Neural progenitor cell (in vitro differentiated cells): ENCODE measurements at regions not wholly inside any gene's neighbourhood (a gene's known extent, or its start where the extent isn't known, plus 50 kb on each side); places are given as distances from the start of the nearest gene placed in this dataset.

Source experiments
- DNase-seq: peaks from one replicate; pipeline ENCODE4 v3.0.0-alpha.2; 2016; ENCODE audit warnings: low spot score
- H2AFZ ChIP-seq: fragments of 200-600 bp; sonication (generic); replicated peaks from 2 replicates; pipeline ENCODE4 v1.6.1; 2016; ENCODE audit warnings: antibody characterized with exemption
- H3F3A ChIP-seq: fragments of 200-600 bp; sonication (generic); 2 replicates; pipeline ENCODE4 v1.6.1; 2016; ENCODE audit warnings: antibody characterized with exemption, low read depth
- H3K27ac ChIP-seq: fragments of 200-600 bp; sonication (generic); 2 replicates; pipeline ENCODE4 v1.5.1; 2016; ENCODE audit warnings: mild to moderate bottlenecking
- H3K27me3 ChIP-seq: fragments of 200-600 bp; sonication (generic); 2 replicates; pipeline ENCODE4 v1.6.1; 2016; ENCODE audit warnings: mild to moderate bottlenecking, moderate library complexity
- H3K36me3 ChIP-seq: fragments of 200-600 bp; sonication (generic); 2 replicates; pipeline ENCODE4 v1.5.1; 2016
- H3K4me1 ChIP-seq: fragments of 200-600 bp; sonication (generic); 2 replicates; pipeline ENCODE4 v1.6.1; 2016; ENCODE audit warnings: mixed run types
- H3K4me2 ChIP-seq: fragments of 200-600 bp; sonication (generic); 2 replicates; pipeline ENCODE4 v1.6.1; 2016
- H3K4me3 ChIP-seq: fragments of 200-600 bp; sonication (generic); 2 replicates; pipeline ENCODE4 v1.5.1; 2016
- H3K79me2 ChIP-seq: fragments of 200-600 bp; sonication (generic); 2 replicates; pipeline ENCODE4 v1.6.1; 2016; ENCODE audit warnings: low read depth
- H3K9ac ChIP-seq: fragments of 200-600 bp; sonication (generic); 2 replicates; pipeline ENCODE4 v1.6.1; 2016
- H3K9me3 ChIP-seq: fragments of 200-600 bp; sonication (generic); 2 replicates; pipeline ENCODE4 v1.5.1; 2016; ENCODE audit warnings: low read depth
- H4K20me1 ChIP-seq: fragments of 200-600 bp; sonication (generic); 2 replicates; pipeline ENCODE4 v1.6.1; 2016; ENCODE audit warnings: low read depth
- H3K27ac Mint-ChIP-seq: 3 replicates; pipeline ENCODE4 v1.8.0; 2021; ENCODE audit warnings: mixed read lengths
- H3K27me3 Mint-ChIP-seq: 2 replicates; pipeline ENCODE4 v1.8.0; 2022; ENCODE audit warnings: low read depth, mild to moderate bottlenecking, inconsistent platforms, moderate library complexity, mixed read lengths; ENCODE audit not compliant: insufficient read depth
- H3K36me3 Mint-ChIP-seq: 3 replicates; pipeline ENCODE4 v1.8.0; 2021; ENCODE audit warnings: mixed read lengths
- H3K4me1 Mint-ChIP-seq: 3 replicates; pipeline ENCODE4 v1.8.0; 2021; ENCODE audit warnings: mixed read lengths
- H3K4me3 Mint-ChIP-seq: 3 replicates; pipeline ENCODE4 v1.8.0; 2021; ENCODE audit warnings: mild to moderate bottlenecking, moderate library complexity, mixed read lengths
- H3K9me3 Mint-ChIP-seq: 3 replicates; pipeline ENCODE4 v1.8.0; 2020; ENCODE audit warnings: mixed read lengths
- EZH2 ChIP-seq: fragments of 200-600 bp; sonication (generic); IDR thresholded peaks from 2 replicates; pipeline ENCODE4 v1.6.1; 2017; ENCODE audit warnings: antibody characterized with exemption, mild to moderate bottlenecking, moderate library complexity
- EZH2phosphoT487 ChIP-seq: fragments of 200-600 bp; sonication (generic); IDR thresholded peaks from 2 replicates; pipeline ENCODE4 v1.6.1; 2017; ENCODE audit warnings: antibody characterized with exemption
- TF ChIP-seq, protein P1 (sequence below): fragments of 200-600 bp; sonication (generic); IDR thresholded peaks from 2 replicates; pipeline ENCODE4 v1.5.1; 2017; ENCODE audit warnings: antibody characterized with exemption, mild to moderate bottlenecking

DNA sequence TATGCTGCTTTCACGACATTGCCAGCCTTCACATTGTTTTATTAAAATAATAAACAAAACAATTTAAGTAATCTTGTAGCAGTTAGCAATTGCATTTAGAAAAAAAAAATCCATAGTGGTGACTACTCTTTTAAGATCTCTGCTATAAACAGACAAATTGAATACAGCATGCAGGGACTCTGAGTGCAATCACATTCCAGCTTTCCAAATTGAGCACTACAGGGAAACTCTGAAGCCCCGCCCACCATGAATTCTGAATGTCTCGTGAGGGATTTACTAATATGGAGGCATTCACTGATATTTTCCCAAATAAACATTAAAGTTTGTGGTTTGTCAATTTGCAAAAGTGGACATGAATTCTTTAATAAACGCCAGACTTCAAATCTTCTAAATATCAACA is 698.8 kb downstream of the LIG4 start:
- H3K4me2 ChIP-seq, result no peak overlapping the region
- Mint-ChIP-seq H3K27me3 (no peaks in the 10 kb centered on the region), H3K4me1 (peaks cover 5% of the 10 kb centered on the region), H3K27ac (no peak overlapping the region), H3K9me3 (no peaks in the 10 kb centered on the region), H3K36me3 (no peaks in the 10 kb centered on the region), H3K4me3 (no peak overlapping the region)
- H2AFZ ChIP-seq, result no peak overlapping the region
- H3K27ac ChIP-seq, result no peak overlapping the region
- H3K9ac ChIP-seq, result no peak overlapping the region
- no peak overlapping the region for H3K4me3 ChIP-seq
- H3K9me3 ChIP-seq, result no peaks in the 10 kb centered on the region
- no peaks in the 10 kb centered on the region for H3K36me3 ChIP-seq
- no peaks in the 10 kb centered on the region for H4K20me1 ChIP-seq
- TF ChIP-seq, protein P1, sequence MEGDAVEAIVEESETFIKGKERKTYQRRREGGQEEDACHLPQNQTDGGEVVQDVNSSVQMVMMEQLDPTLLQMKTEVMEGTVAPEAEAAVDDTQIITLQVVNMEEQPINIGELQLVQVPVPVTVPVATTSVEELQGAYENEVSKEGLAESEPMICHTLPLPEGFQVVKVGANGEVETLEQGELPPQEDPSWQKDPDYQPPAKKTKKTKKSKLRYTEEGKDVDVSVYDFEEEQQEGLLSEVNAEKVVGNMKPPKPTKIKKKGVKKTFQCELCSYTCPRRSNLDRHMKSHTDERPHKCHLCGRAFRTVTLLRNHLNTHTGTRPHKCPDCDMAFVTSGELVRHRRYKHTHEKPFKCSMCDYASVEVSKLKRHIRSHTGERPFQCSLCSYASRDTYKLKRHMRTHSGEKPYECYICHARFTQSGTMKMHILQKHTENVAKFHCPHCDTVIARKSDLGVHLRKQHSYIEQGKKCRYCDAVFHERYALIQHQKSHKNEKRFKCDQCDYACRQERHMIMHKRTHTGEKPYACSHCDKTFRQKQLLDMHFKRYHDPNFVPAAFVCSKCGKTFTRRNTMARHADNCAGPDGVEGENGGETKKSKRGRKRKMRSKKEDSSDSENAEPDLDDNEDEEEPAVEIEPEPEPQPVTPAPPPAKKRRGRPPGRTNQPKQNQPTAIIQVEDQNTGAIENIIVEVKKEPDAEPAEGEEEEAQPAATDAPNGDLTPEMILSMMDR, result no peak
- TF ChIP-seq EZH2phosphoT487 (no peak), EZH2 (no peak)
- no peaks in the 10 kb centered on the region for H3F3A ChIP-seq
- H3K4me1 ChIP-seq, result peaks cover 25% of the 10 kb centered on the region
- no peaks in the 10 kb centered on the region for H3K27me3 ChIP-seq
- DNase-seq, result no peak
- H3K79me2 ChIP-seq, result no peaks in the 10 kb centered on the region

GRCh38 chr13:107512551-107512950 is 702.8 kb downstream of the LIG4 start:
- Mint-ChIP-seq H3K27ac (no peak overlapping the region), H3K27me3 (no peaks in the 10 kb centered on the region), H3K4me1 (peaks cover 5% of the 10 kb centered on the region), H3K36me3 (no peaks in the 10 kb centered on the region), H3K9me3 (no peaks in the 10 kb centered on the region), H3K4me3 (no peak overlapping the region)
- Histone ChIP-seq H3K4me3 (no peak overlapping the region), H4K20me1 (no peaks in the 10 kb centered on the region), H3K9ac (no peak overlapping the region), H3K9me3 (no peaks in the 10 kb centered on the region), H3K79me2 (no peaks in the 10 kb centered on the region), H3K4me1 (peaks cover 15% of the 10 kb centered on the region), H3K4me2 (no peak overlapping the region), H3K27ac (no peak overlapping the region), H3K36me3 (no peaks in the 10 kb centered on the region), H2AFZ (no peak overlapping the region), H3K27me3 (no peaks in the 10 kb centered on the region), H3F3A (no peaks in the 10 kb centered on the region)
- no peak for TF ChIP-seq EZH2phosphoT487
- TF ChIP-seq, protein P1, result no peak
- TF ChIP-seq EZH2, result no peak
- DNase-seq, result peak; percentile 8

DNA sequence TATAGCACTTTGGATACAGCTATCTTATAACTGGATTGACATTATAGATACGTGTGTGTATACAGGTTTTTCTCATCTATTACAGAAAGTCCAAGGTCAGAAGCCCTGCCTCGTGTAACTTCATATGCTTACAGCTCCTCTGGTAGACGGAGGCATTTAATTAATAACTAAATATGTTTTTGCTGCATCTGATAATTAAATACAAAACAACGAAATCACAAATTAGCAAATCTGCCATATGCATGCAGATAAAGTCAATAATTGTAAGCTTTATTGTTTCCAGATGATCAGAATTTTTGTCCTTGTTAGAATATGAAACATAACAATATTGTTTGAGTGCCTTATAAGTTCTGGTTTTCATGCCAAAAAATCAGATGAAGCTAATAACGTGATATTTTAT is 717.7 kb downstream of the LIG4 start:
- Mint-ChIP-seq H3K9me3 (no peaks in the 10 kb centered on the region), H3K27ac (no peak overlapping the region), H3K27me3 (no peaks in the 10 kb centered on the region), H3K36me3 (no peaks in the 10 kb centered on the region), H3K4me1 (no peaks in the 10 kb centered on the region), H3K4me3 (no peak overlapping the region)
- Histone ChIP-seq H3K36me3 (no peaks in the 10 kb centered on the region), H3F3A (no peaks in the 10 kb centered on the region), H3K9me3 (no peaks in the 10 kb centered on the region), H2AFZ (no peak overlapping the region), H3K79me2 (no peaks in the 10 kb centered on the region), H3K4me1 (no peaks in the 10 kb centered on the region), H3K4me3 (no peak overlapping the region), H3K27me3 (no peaks in the 10 kb centered on the region), H4K20me1 (no peaks in the 10 kb centered on the region), H3K27ac (no peak overlapping the region), H3K4me2 (no peak overlapping the region), H3K9ac (no peak overlapping the region)
- DNase-seq, result no peak
- no peak for TF ChIP-seq EZH2
- TF ChIP-seq EZH2phosphoT487, result no peak
- TF ChIP-seq, protein P1, result no peak
